GM18519 (cell line): ENCODE measurements at regions not wholly inside any gene's neighbourhood (a gene's known extent, or its start where the extent isn't known, plus 50 kb on each side); places are given as distances from the start of the nearest gene placed in this dataset.
"Not testable (repeated sequence)": the region's sequence is repeated elsewhere in the genome, so short reads cannot be mapped to it uniquely, and the experiment has no call there.

Experiments
- ATAC-seq: cut with Tn5 transposase; IDR thresholded peaks from one replicate; pipeline ENCODE4 v1.9.1; 2021; ENCODE audit warnings: mild to moderate bottlenecking, moderate library complexity; ENCODE audit not compliant: unreplicated experiment, low FRiP score

DNA sequence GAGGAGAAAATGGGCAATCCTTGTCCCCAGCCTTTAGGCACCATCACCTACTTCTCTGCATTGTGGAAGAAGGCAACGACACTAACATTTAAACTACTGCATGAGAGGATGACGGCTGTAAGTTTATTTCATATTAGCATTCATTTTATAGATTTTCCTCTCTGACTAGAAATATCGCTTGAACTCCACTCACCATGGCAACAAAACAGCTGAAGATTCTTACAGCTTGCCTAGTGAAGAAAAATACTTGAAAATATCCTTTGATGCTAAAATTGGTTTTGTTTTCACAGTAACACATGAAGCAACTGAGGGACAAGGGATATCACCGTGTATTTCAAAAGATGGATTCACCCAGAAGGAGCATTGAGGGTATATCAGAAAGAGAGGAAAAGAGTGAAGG, 284.3 kb downstream of the LIG4 start:
- ATAC-seq = no peak

- no peak for ATAC-seq
Measured at GRCh38 chr13:107928762-107929161, 286.6 kb downstream of the LIG4 start.

- ATAC-seq = no peak
Measured at GRCh38 chr13:107927557-107927956, 287.8 kb downstream of the LIG4 start.

- not testable (repeated sequence) for ATAC-seq
Measured at GRCh38 chr13:107926515-107926914, 288.8 kb downstream of the LIG4 start.

DNA sequence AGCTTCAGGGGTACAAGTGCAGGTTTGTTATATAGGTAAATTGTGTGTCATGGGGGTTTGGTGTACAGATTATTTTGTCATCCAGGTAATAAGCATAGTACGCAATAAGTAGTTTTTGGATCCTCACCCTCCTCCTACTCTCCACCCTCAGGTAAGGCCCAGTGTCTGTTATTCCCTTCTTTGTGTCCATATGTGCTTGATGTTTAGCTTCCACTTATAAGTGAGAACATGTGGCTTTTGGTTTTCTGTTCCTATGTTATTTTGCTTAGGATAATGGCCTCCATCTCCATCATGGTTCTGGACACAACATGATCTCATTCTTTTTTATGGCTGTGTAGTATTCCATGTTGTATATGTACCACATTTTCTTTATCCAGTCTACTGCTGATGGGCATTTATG, 298.4 kb downstream of the LIG4 start:
- not testable (repeated sequence) for ATAC-seq

DNA sequence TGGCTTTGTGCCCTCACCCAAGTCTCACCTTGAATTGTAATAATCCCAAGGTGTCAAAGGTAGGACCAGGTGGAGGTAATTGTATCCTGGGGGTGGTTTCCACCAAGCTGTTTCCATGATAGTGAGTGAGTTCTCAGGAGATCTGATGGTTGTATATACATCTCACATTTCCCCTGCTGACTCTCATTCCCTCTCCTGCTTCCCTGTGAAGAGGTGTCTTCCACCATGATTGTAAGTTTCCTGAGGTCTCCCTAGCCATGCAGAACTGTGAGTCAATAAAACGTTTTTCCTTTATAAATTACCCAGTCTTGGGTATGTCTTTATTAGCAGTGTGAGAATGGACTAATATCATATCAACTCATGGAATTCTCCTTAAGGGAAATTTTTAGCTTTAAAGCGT, 302.6 kb downstream of the LIG4 start:
- no peak for ATAC-seq

GRCh38 chr13:107907065-107907805, 308.1 kb downstream of the LIG4 start:
- ATAC-seq = no peak

DNA sequence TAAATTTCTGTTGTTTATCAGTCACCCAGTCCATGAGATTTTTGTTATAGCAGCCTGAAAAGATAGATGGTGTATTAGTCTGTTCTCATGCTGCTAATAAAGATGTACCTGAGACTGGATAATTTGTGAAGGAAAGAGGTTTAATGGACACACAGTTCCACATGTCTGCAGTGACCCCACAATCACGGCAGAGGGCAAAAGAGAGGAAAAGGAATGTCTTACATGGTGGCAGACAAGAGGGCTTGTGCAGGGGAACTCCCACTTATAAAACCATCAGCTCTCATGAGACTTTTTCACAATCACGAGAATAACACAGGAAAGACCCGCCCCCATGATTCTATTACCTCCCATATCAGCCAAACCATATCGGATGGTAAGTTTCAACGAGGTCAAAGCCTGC, 309.2 kb downstream of the LIG4 start:
- no peak for ATAC-seq

- ATAC-seq = no peak
Measured at GRCh38 chr13:107901996-107902562, 313.3 kb downstream of the LIG4 start.

- ATAC-seq = no peak
Measured at GRCh38 chr13:107901230-107901629, 314.1 kb downstream of the LIG4 start.

DNA sequence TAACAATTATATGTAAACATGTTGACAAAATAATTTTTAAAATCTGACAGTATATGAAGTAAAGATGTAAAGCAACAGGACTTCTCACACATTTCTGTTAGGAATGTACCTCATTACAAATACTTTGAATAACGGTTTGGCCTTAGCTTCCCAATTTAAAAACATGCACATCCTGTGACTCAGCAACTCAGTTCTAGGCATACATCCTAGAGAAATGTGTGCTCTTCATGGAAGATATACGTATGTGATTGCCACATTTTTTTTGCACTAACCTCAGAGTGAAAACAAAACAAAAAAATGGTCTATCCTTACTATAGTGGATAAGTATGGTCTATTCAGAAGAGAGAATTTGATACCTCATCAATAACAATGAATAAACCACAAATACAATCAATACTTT, 314.6 kb downstream of the LIG4 start:
- ATAC-seq = no peak

- no peak for ATAC-seq
Measured at GRCh38 chr13:107886118-107886517, 329.2 kb downstream of the LIG4 start.

DNA sequence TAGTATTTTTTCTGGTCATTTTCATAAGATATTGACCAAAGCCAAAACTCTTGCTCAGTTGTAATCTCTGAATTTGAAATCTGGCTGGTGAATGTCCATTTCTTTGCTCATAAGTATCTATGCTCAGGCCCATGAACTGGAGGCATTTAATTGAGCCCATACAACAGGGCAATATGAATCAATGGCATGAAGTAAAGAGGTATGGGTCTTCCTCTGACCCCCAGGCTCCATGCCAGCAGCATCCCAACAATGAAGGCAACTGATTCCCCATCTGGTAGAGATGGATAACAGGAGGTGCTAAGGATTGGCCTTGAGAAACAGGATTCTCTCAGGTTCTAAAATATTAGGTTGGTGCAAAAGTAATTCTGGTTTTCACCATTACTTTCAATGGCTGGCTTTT, 330.8 kb downstream of the LIG4 start:
- ATAC-seq = no peak

DNA sequence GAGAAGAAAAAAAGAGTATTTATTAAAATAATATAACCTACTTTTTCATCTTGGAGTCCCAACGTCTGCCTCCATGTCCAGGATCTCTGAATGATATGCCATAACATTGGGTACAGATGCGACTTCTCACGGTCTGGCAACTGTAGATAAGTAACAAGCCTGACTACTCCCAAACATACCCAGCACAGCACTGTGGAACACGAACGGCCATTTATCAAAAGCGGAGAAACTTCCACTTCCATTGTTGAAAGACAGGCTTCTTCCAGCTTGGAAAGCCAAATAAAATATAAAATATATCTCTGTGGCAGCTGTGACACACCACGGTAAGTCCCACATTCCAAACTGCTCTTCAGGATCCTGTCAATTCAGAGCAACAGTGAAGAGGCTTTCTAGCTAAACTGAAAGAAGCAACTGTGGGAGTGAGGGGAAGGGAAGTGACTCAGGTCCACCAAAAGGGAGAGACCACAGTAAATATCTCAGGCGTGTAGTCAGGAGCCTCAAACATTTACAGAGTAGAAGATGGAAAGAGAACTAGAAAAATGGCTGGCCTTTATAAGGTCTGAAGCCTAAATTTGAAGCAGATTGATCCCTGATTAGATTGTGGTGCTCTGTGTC, 331.7 kb downstream of the LIG4 start:
- no peak for ATAC-seq

- no peak for ATAC-seq
Measured at GRCh38 chr13:107882708-107883560, 332.4 kb downstream of the LIG4 start.

- no peak for ATAC-seq
Measured at GRCh38 chr13:107881362-107881761, 334.0 kb downstream of the LIG4 start.

DNA sequence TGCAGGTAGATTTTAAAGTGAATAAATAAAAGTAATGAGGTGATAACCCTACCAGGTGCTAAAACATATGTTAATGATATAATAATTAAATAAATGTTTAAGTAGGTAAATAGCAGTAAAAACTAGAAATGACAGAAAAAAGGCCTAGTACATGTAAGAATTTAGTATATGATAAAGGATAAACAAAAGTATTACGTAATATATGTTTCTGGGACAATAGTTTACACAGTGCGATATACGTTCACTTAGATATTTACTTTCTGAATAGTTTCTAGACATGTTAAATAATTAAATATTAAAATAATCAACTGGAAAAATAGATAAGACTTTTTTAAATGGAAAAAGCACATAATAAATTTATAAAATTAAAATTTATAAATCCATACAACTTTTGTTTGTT, 340.9 kb downstream of the LIG4 start:
- no peak for ATAC-seq

GRCh38 chr13:107873926-107874325, 341.4 kb downstream of the LIG4 start:
- ATAC-seq = no peak

DNA sequence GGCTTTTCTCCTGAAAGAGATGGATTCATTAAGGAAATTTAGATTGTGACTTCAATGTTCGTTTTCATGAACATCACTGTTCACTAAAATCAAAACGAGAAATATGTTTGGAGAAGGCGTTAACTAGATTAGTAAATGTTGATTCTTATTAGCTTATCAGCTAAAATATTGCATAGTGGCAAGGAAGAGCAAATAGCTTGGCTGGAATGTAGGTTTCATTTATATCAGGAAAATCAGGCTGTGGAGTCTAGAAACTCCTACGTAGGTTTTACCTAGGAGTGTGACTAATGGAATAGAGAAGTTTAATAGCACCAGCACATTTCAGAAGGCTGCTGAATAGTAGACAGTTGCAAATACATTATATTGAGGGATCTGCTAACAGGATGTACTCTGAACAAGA, 344.9 kb downstream of the LIG4 start:
- ATAC-seq = no peak

DNA sequence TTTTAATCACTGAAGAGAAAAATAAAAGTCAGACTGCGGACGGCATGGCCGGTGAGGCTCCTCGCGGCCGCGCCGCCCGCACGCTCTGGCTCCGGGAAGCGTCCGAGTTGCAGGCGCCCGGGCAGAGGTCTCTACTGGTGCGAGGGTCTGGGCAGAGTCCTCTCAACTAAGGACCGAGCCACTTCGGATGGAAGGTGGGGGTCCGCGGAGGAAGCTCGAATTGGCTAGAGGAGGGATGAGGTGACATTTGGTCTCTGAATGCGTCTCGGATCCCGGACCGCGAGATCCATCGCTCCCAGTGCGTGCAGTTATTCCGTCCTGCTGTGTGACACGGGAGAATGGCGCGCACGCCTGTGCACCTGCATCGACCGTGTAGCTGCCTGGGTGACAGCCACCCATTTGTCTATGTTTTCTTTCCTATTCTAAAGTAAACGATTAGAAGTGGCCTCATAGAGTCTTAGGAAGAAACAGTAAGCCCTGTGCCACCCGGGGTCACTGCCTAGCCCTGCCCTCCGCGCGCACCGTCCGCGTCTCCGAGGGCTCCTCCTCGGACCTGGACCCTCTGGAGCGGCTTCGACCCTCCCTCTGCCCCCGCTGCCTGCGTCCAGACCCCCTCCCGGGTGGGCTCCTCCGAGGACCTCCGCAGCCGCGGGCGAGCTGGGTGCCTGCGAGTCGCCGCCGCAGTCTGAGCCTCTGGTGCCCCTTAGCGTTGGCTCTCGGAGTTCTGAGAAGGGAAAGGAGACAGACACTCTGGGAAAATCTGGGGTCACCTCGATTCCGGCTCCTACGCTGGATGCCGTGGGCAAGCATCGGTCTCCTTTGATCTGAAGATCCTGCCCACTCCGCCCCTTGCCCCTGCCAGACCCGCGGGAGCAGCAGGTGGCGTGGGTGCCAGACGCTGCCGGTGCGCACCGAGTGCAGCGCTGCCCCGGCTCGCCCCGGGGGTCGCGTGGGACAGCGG, 347.4 kb downstream of the LIG4 start:
- no peak for ATAC-seq
